ENCODE measurements at regions not wholly inside any gene's neighbourhood (a gene's known extent, or its start where the extent isn't known, plus 50 kb on each side); places are given as distances from the start of the nearest gene placed in this dataset.
A peak's percentile ranks its signal among the peaks of the same experiment; 100 is the strongest.
"Not testable (repeated sequence)": the region's sequence is repeated elsewhere in the genome, so short reads cannot be mapped to it uniquely, and the experiment has no call there.

DNA sequence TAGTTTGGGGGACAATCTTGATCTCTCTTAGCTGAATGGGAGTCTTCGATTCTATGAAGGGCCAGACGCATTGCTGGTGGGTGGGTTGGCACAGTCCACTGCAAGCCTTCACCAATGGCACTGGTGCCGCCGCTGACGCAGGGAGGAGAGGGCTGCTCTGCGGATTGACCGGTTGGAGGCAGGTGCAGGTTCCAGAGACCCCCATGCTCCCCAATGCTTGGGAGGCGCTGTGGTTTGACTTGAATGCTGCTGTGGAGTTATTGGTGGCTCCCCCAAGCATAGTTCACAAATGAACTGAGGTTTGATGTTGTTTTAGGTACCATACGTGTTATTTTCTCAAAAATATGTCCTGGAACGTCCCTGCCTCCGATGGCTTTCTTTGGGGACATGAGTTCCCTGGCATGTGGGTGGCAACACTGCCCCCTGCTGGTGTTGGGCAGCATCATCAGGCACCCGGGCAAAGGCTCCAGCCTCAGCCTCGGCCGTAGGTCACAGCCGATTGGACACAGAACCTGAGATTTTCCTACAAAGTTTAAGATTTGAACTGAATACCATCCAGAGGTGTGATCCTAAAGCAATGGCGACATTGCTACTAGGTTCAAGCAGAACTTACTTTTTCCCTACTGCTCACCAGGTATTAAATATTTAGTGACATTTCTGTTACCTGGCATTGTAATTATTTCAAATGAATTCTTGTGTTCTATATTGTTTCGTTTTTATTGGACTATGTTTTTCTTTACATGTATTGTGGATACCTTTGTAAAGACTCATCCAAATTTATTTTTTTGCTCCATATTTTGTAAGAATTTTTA is 95.5 kb downstream of the ANKRD10 start:
- TF ChIP-seq POLR2A (IDR thresholded peaks at IDR 0.05) (no peak), POLR2AphosphoS5 (IDR thresholded peaks at IDR 0.05) (peak; percentile 64 to 78 (median 71))
- TF ChIP-seq, protein P1, sequence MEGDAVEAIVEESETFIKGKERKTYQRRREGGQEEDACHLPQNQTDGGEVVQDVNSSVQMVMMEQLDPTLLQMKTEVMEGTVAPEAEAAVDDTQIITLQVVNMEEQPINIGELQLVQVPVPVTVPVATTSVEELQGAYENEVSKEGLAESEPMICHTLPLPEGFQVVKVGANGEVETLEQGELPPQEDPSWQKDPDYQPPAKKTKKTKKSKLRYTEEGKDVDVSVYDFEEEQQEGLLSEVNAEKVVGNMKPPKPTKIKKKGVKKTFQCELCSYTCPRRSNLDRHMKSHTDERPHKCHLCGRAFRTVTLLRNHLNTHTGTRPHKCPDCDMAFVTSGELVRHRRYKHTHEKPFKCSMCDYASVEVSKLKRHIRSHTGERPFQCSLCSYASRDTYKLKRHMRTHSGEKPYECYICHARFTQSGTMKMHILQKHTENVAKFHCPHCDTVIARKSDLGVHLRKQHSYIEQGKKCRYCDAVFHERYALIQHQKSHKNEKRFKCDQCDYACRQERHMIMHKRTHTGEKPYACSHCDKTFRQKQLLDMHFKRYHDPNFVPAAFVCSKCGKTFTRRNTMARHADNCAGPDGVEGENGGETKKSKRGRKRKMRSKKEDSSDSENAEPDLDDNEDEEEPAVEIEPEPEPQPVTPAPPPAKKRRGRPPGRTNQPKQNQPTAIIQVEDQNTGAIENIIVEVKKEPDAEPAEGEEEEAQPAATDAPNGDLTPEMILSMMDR (IDR thresholded peaks at IDR 0.05 in 8 of 11, conservative IDR thresholded peaks at IDR 0.05 in 3 of 11), result peak; percentile 91 to 99 (median 97)
- intact Hi-C loops (cut with DNase I; ENCODE audit: low total_unique reads), result loop anchor here (10.0 kb wide), 1 partner anchor 225 kb away; no protein-coding TSS in a partner anchor
- Histone ChIP-seq H3K27me3 (replicated peaks in 1 of 7) (no peaks in the 10 kb centered on the region), H3K4me3 (no peak overlapping the region), H3K4me1 (peaks cover 0 to 11% (median 7%) of the 10 kb centered on the region in 6 donors), H3K27ac (no peak overlapping the region), H3K36me3 (no peaks in the 10 kb centered on the region), H3K9me3 (no peaks in the 10 kb centered on the region)
- DNase-seq, result peak; percentile 94
- WGBS, 5 donors, result 27 to 32% (median 32%) methylated on average over 15 to 17 of the region's 17 CpGs

DNA sequence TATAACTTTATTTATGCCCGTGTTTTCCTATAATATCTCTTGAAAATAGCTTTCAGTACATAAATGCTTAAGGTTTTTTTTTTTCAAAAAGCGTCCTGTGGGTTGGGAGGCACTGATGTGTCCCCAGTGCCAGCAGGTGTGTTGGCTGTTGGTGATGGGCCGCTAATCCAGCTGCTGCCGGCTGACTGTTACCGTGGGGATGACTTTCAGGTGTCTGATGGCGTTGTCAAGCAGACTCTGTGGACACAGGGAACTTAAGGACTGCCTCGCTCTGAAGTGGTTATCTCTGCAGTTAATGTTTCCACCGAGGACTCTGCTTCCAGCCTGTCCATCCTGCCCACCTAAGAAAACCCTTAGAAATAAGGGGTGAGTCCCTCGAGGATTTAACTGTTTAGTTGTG is 94.5 kb downstream of the ANKRD10 start:
- TF ChIP-seq POLR2A (IDR thresholded peaks at IDR 0.05) (no peak), POLR2AphosphoS5 (IDR thresholded peaks at IDR 0.05) (no peak)
- TF ChIP-seq, protein P1 (IDR thresholded peaks at IDR 0.05 in 8 of 11, conservative IDR thresholded peaks at IDR 0.05 in 3 of 11), result no peak
- WGBS, 5 donors, result 69 to 83% (median 72%) methylated on average over 9 of the region's 9 CpGs

DNA sequence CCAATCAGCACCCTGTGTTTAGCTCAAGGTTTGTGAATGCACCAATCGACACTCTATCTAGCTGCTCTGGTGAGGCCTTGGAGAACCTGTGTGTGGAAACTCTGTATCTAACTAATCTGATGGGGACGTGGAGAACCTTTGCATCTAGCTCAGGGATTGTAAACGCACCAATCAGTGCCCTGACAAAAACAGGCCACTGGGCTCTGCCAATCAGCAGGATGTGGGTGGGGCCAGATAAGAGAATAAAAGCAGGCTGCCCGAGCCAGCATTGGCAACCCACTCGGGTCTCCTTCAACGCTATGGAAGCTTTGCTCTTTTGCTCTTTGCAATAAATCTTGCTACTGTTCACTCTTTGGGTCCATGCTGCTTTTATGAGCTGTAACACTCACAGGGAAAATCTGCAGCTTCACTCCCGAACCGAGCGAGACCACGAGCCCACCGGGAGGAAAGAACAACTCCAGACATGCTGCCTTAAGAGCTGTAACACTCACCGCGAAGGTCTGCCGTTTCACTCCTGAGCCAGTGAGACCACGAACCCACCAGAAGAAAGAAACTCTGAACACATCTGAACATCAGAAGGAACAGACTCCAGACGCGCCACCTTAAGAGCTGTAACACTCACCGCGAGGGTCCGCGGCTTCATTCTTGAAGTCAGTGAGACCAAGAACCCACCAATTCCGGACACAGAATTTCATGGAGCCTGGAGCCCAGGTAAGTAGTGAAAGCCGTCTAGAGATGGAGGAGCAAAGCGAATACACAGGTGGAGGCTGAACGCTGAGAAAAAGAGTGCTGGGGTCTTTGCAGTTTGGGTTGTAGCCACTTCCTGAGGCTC is 92.8 kb downstream of the ANKRD10 start:
- WGBS, 5 donors, result 85 to 88% (median 86%) methylated on average over 22 to 25 of the region's 25 CpGs
- peaks cover 0 to 11% (median 7%) of the 10 kb centered on the region in 6 donors for H3K4me1 ChIP-seq
- H3K27me3 ChIP-seq (replicated peaks in 1 of 7); DNase-seq; H3K4me3 ChIP-seq; H3K9me3 ChIP-seq; H3K36me3 ChIP-seq; intact Hi-C loops (cut with DNase I; ENCODE audit: low total_unique reads); H3K27ac ChIP-seq: not testable (repeated sequence)

More for the DNA sequence above, 94.5 kb downstream of the ANKRD10 start:
- Histone ChIP-seq H3K9me3 (no peaks in the 10 kb centered on the region), H3K4me1 (peaks cover 0 to 11% (median 7%) of the 10 kb centered on the region in 6 donors), H3K36me3 (no peaks in the 10 kb centered on the region), H3K27me3 (replicated peaks in 1 of 7) (no peaks in the 10 kb centered on the region), H3K4me3 (no peak overlapping the region), H3K27ac (no peak overlapping the region)
- intact Hi-C loops (cut with DNase I; ENCODE audit: low total_unique reads), result no loop called here
- no peak for DNase-seq

DNA sequence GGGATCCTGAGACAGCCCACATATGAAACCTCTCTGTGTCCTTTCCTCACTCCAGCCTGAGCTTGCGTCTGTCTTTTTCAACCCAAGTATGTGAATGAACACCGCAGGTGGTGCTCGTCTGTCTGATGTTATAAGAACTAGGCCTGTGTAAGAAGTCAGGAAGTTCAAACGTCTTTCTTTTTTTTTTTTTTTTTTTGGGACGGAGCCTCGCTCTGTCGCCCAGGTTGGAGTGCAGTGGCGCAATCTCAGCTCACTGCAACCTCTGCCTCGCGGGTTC is 92.3 kb downstream of the ANKRD10 start:
- Histone ChIP-seq H3K4me3 (no peak overlapping the region), H3K9me3 (no peaks in the 10 kb centered on the region), H3K36me3 (no peaks in the 10 kb centered on the region), H3K4me1 (peaks cover 0 to 11% (median 7%) of the 10 kb centered on the region in 6 donors), H3K27me3 (replicated peaks in 1 of 7) (no peaks in the 10 kb centered on the region), H3K27ac (no peak overlapping the region)
- 74 to 86% (median 83%) methylated on average over 8 to 10 of the region's 10 CpGs for WGBS, 5 donors
- intact Hi-C loops (cut with DNase I; ENCODE audit: low total_unique reads), result no loop called here
- TF ChIP-seq, protein P1 (IDR thresholded peaks at IDR 0.05 in 8 of 11, conservative IDR thresholded peaks at IDR 0.05 in 3 of 11), result no peak
- TF ChIP-seq POLR2A (IDR thresholded peaks at IDR 0.05) (no peak), POLR2AphosphoS5 (IDR thresholded peaks at IDR 0.05) (no peak)
- DNase-seq, result no peak

Data from spleen (tissue), 11 donors.